HFF-Myc (cell line): ENCODE measurements at regions not wholly inside any gene's neighbourhood (a gene's known extent, or its start where the extent isn't known, plus 50 kb on each side); places are given as distances from the start of the nearest gene placed in this dataset.

ENCODE experiments used
- DNase-seq: peaks from one replicate; pipeline ENCODE4 v3.0.0-alpha.2; 2011; ENCODE audit warnings: low read depth; ENCODE audit errors: extremely low read depth
- H3K4me3 ChIP-seq: replicated peaks from 2 replicates; pipeline ENCODE4 v1.5.1; 2011; ENCODE audit warnings: low read depth, mild to moderate bottlenecking, control low read depth, low read length
- CTCF ChIP-seq: IDR thresholded peaks from 2 replicates; pipeline ENCODE4 v1.5.1; 2012; ENCODE audit warnings: mild to moderate bottlenecking, low read depth, low read length, control low read depth; ENCODE audit errors: missing control alignments

GRCh38 chr4:138899999-138900398 is 115.6 kb upstream of the NOCT start:
- no peak for DNase-seq
- no peak overlapping the region for H3K4me3 ChIP-seq

GRCh38 chr4:138898282-138898681 is 117.3 kb upstream of the NOCT start:
- no peak for DNase-seq
- H3K4me3 ChIP-seq: no peak overlapping the region
- no peak for TF ChIP-seq CTCF

More at GRCh38 chr4:138899999-138900398, 115.6 kb upstream of the NOCT start:
- TF ChIP-seq CTCF: no peak

- no peak for TF ChIP-seq CTCF
- peak; percentile 27 for DNase-seq
- H3K4me3 ChIP-seq: no peak overlapping the region
Measured at GRCh38 chr4:138897811-138898226, 117.8 kb upstream of the NOCT start.

- no peak overlapping the region for H3K4me3 ChIP-seq
- TF ChIP-seq CTCF: no peak
- DNase-seq: no peak
Measured at GRCh38 chr4:138894709-138895108, 120.9 kb upstream of the NOCT start.

GRCh38 chr4:138894011-138894410 is 121.6 kb upstream of the NOCT start:
- no peak for DNase-seq
- no peak for TF ChIP-seq CTCF
- H3K4me3 ChIP-seq: no peak overlapping the region

GRCh38 chr4:138892483-138893407 is 122.8 kb upstream of the NOCT start:
- TF ChIP-seq CTCF: no peak
- H3K4me3 ChIP-seq: no peak overlapping the region
- no peak for DNase-seq

- TF ChIP-seq CTCF: no peak
- no peak for DNase-seq
- no peak overlapping the region for H3K4me3 ChIP-seq
Measured at GRCh38 chr4:138891631-138892031, 124.0 kb upstream of the NOCT start.
